GM10248 (cell line): ENCODE measurements at regions not wholly inside any gene's neighbourhood (a gene's known extent, or its start where the extent isn't known, plus 50 kb on each side); places are given as distances from the start of the nearest gene placed in this dataset.

Experiments
- CTCF ChIA-PET: fragments of 300-600 bp; sonication (Branson Sonifier 250); formaldehyde crosslinking; extraction: SDS; loops from one replicate; lab custom pipeline; 2021; ENCODE audit warnings: antibody characterized with exemption; lab: Yijun Ruan, JAX
- POLR2A ChIA-PET: fragments of 350-650 bp; sonication (Branson Sonifier 250); formaldehyde crosslinking; extraction: SDS; loops from one replicate; lab custom pipeline; 2020; ENCODE audit warnings: antibody characterized with exemption; lab: Yijun Ruan, JAX
- DNase-seq: peaks from one replicate; pipeline ENCODE4 v3.0.0; 2012; ENCODE audit errors: extremely low spot score
- TF ChIP-seq, protein P1 (sequence below): IDR thresholded peaks from 2 replicates; pipeline ENCODE4 v1.5.1; 2012; ENCODE audit warnings: mild to moderate bottlenecking, low read depth; ENCODE audit errors: extremely low read depth, missing control alignments, control extremely low read depth

- ChIA-PET POLR2A (no interaction called here), CTCF (interaction anchor here (1.3 kb wide), 1 partner anchor 11 kb away, joined by 3 read pairs; no protein-coding TSS in a partner anchor)
- no peak for DNase-seq
- TF ChIP-seq, protein P1, sequence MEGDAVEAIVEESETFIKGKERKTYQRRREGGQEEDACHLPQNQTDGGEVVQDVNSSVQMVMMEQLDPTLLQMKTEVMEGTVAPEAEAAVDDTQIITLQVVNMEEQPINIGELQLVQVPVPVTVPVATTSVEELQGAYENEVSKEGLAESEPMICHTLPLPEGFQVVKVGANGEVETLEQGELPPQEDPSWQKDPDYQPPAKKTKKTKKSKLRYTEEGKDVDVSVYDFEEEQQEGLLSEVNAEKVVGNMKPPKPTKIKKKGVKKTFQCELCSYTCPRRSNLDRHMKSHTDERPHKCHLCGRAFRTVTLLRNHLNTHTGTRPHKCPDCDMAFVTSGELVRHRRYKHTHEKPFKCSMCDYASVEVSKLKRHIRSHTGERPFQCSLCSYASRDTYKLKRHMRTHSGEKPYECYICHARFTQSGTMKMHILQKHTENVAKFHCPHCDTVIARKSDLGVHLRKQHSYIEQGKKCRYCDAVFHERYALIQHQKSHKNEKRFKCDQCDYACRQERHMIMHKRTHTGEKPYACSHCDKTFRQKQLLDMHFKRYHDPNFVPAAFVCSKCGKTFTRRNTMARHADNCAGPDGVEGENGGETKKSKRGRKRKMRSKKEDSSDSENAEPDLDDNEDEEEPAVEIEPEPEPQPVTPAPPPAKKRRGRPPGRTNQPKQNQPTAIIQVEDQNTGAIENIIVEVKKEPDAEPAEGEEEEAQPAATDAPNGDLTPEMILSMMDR, result no peak
Observed at GRCh38 chr2:186909095-186909494, 60.1 kb upstream of the ZSWIM2 start.

DNA sequence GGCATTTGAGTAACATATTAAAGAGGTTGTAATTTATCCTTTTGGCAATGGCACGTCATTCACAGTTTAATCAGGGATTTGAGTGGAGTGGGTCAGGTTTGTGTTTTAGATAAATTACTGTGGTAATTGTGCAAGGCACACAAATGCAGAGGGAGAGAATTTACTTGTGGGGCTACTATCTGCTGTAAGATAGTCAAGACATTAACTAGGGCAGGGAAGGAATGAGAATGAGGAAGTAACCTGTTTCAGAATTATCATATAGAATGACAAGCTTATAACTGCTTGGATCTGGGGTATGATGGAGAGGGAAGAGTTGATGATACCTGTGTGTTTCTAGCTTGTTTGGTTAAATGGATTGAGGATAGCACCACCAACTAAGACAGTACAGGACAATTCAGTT, 58.9 kb upstream of the ZSWIM2 start:
- DNase-seq, result no peak
- ChIA-PET POLR2A (no interaction called here), CTCF (interaction anchor here (1.3 kb wide), 1 partner anchor 9 kb away, joined by 3 read pairs; no protein-coding TSS in a partner anchor)
- TF ChIP-seq, protein P1, result no peak

GRCh38 chr2:186903216-186903615, 54.2 kb upstream of the ZSWIM2 start:
- ChIA-PET POLR2A (no interaction called here), CTCF (interaction anchor here (1.1 to 1.5 kb wide), 2 partner anchors 9 to 14 kb away, joined by 3 to 4 read pairs; no protein-coding TSS in a partner anchor)
- TF ChIP-seq, protein P1, result peak; percentile 17
- no peak for DNase-seq
